Fibroblast of peridontal ligament (primary cell): ENCODE measurements at regions not wholly inside any gene's neighbourhood (a gene's known extent, or its start where the extent isn't known, plus 50 kb on each side); places are given as distances from the start of the nearest gene placed in this dataset.
A peak's percentile ranks its signal among the peaks of the same experiment; 100 is the strongest.
"Not testable (repeated sequence)": the region's sequence is repeated elsewhere in the genome, so short reads cannot be mapped to it uniquely, and the experiment has no call there.

Experiments
- DNase-seq: peaks from one replicate; pipeline ENCODE4 v3.0.0-alpha.2; 2010; ENCODE audit errors: extremely low read depth

DNA sequence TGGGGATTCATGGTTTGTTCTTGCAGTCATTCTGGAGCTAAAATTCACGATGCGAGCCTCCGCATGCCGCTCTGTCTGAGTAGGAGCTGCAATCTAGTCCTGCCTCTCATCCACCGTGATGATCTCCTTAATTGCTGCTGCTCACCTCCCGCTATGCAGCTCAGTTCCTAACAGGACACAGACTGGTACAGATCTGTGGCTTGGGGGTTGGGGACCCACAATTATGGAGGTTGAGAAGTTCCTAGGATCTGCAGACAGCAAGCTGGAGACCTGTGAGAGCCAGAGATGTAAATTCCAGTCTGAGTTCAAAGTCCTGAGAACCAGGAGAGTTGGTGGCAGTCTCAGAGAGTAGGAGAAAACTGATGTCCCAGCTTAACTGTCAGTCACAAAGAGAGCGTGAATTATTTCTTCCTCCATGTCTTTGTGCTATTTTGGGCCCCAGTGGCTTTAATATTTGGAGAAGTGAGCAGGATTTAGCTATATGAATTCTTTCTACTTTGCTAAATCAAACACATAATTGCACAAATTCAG is 378.7 kb upstream of the MAN1A1 start:
- no peak for DNase-seq

DNA sequence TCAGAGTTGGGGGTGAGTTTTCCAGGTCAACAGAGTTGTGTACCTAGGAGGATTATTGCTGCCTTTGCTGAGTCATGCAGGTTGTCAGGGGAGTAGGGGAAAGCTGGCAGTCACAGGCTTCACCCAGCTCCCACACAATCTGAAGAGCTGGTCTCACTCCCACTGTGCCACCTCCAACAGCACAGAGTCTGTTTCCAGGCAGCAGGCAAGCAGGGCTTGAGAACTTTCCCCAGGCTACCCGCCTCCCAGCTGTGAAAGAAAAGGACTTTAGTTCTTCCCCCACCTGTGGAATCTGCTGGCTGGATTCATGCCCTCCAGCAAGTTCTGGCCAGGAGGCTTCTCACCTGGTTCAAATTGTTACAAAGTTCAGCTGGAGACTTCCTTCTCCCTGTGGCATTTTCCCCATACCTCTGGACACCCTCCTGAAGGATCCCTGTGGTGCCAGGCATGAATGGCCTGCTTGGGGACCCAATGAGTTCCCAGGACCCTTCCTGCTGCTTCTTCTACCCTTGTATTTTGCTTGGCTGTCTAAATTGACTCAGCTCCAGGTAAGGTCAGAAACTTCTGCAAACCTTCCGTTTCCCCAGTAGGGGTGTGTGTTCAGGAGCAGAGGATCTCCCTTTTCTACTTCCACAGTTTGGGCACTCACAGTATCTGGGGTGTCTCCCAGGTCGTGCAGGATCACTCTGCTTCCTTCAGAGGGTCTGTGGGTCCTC is 378.1 kb upstream of the MAN1A1 start:
- DNase-seq: no peak

- DNase-seq: not testable (repeated sequence)
Measured at GRCh38 chr6:119726912-119727311, 377.4 kb upstream of the MAN1A1 start.

DNA sequence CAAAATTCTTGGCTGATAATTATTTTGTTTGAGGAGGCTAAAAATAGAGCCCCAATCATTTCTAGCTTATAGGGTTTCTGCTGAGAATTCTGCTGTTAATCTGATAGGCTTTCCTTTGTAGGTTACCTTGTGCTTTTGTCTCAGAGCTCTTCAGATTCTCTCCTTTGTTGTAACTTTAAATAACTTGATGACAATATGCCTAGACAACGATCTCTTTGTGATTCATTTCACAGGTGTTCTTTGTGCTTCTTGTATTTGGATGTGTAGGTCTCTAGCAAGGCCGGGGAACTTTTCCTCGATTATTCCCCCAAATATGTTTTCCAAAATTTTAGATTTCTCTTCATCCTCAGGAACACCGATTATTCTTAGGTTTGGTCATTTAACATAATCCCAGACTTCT is 376.5 kb upstream of the MAN1A1 start:
- DNase-seq: no peak

GRCh38 chr6:119720160-119720559 is 370.6 kb upstream of the MAN1A1 start:
- DNase-seq: peak; percentile 17

DNA sequence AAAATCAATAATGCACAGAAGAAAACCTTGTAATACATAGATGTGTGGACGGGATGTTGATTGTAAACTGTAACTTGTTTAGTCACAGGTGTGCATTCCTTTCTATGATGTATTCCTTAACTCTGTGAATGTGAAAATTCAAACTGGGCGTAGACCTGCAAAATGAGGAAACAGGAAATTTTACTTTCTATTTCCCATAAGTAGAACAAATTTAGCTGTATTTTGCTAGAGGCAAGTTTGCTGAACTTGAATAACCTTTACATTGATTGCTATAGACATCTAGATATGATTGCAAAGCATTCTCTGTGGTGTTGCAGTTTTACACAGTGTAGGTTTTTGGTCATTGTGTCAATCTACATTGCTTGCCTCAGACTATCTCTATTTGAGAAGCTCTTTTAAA is 368.4 kb upstream of the MAN1A1 start:
- DNase-seq: no peak

- DNase-seq: no peak
Measured at GRCh38 chr6:119716668-119717270, 367.2 kb upstream of the MAN1A1 start.

DNA sequence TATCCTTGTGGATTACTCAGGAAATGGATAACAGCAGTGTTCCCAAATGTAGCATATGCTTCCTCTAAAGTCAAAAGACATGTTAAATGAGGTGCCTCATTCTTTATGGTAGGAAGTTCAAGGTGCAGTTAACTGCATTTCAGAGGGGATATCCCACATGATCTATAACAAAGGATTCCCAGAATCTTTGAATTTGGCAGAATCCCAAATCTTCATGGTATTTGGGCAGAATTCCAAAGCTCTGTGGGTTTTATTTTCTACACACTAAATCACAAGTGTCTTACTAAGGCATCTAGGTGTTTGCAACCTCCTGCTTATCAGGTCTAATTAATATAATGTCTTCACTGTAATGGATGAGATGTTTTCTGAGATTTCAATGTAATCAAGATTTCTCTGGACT is 364.3 kb upstream of the MAN1A1 start:
- DNase-seq: no peak

DNA sequence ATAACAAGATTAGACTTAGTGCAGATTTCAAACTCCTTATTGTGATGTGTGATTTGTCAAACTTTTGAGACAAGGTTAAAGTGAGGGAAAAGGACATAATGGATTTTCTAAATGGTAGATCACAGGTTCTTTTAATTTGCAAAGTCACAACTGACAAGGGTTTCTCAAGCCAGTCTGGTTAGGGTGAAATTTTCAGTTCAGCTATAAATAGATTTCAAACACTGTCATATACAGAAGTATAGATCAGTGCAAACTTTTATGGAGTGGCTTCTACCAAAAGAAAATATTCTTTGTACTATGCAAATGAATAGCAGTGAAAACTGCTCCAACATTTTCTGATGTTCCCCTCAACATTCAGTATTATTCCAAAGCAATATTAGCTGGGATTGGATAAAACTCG is 337.1 kb upstream of the MAN1A1 start:
- no peak for DNase-seq

GRCh38 chr6:119686240-119686639 is 336.7 kb upstream of the MAN1A1 start:
- DNase-seq: no peak

DNA sequence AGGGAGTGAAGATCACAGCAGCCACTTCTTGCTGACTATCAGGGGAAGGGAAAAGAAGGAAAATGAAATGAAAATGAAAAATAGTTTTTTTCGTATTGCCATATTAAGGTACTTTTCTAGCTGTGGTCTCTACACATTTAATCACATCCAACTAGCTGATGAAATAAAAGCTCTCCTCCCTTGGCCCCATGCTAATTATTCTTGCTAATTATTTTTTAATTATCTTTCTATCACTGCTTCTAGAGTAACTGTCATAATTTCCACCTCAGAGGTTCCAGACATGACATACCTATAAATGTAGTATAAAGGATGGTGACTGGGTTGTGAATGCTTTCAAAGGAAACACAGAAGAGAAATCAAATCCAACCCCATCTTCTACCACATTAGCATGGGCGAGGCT is 334.1 kb upstream of the MAN1A1 start:
- no peak for DNase-seq

DNA sequence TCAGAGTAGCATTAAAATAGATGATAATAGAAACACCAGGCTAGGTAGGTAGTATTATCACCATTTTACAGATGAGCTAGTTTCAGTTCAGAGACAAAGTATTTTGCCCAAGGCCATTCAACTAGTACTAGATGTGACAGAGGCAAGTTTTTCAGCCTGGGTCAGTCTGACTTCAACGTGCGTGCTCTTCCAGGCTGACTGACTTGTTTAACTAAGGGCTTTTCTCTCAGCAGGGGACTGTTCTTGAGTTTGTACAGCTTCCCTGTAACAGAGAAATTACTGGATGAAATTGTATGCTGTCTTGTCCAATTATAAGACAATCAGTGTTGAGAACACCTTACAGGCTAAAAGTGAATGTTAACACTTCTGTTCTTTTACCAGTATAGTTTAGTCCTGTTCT is 333.5 kb upstream of the MAN1A1 start:
- no peak for DNase-seq

DNA sequence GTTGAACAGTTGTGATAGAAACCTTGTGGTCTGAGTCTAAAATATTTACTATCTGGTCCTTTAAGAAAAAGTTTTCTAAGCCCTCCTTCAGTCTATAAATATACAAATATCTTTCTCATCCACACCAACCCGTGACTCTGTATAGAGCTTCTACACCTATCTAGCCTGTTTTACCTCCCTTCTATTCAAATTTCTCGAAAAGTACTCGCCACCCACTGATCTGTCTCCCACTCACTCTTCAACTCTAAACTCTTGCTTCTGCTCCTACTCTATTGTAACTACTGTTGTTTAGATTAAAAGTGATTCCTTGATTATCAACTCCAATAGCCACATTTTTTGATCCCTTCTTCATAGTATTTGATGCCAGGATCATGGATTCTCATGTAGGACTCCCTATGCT is 329.4 kb upstream of the MAN1A1 start:
- no peak for DNase-seq

DNA sequence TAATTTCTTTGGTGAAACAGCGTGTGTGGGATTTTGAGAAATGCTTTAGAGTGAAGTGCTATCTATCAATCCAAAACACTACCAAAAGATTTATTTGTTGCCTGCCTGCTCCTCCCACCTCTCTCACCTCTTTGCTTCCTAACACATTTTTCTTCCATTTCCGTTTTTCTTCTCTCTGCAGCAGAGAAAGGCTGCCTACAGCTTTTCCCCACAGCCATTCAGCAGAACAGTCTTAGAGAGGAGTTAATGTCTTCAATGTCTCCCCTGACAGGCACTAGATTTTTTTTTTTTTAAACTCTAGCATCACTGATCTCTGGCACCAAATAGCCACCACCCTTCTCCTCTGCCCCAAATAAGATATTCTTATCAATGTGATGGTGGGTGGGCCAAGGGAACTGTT is 327.8 kb upstream of the MAN1A1 start:
- no peak for DNase-seq

DNA sequence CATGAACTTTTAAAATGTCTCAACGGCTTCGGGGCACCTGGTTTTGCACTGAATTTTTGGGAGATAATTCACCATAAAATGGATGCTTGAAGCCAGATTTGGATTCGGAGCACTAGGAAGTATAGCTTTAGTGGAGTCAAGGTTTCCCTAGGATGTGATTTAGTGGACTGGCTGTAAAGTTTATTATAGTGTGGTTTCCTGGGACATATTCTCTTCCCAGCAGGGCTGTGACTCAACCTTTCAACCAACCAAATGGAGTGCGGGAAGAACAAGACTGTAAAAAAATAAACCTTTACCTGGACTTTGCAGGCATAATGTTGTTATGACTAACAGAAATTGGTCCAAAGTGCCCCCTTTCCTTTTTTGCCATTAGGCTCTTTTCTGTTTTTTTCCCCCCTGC is 327.4 kb upstream of the MAN1A1 start:
- peak; percentile 38 for DNase-seq

GRCh38 chr6:119676230-119676629 is 326.7 kb upstream of the MAN1A1 start:
- DNase-seq: peak; percentile 22

DNA sequence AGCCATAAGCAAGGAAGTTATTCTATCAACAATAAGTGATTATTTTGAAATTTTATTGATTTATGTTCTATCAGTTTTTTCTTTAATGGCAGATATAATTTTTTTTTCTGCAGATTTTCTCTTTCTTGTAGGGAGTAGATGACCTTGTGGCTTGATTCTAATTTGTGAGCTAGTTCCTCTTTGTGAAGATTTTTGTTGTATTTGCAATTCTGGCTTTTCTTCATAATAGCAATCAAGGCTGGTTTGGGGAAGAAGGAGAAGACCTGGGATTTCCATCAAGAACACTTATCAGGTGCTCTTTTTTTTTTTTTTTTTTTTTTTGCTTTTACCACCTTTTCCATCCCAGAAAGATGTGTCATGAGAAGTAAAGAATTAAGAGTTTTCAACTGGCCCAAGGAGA is 324.2 kb upstream of the MAN1A1 start:
- DNase-seq: no peak

DNA sequence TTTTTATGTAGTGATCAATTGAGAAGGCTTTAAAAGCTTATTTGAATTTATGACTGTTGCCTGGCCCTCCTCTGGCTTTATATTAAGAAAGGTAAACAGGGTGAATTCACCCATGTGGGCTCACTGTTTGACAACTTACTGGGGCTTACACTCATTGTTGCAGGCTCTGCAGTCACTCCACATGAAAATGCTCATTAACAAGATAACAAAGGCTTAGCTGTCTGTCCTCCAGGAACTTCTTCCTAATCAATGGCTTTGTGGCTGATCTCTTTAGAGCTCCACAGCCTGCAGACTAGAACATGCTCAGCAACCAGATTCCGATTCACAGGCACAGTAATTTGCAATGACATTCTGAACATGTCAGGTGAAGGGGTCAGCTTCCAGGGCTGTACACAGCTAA is 323.2 kb upstream of the MAN1A1 start:
- no peak for DNase-seq

- DNase-seq: no peak
Measured at GRCh38 chr6:119671105-119671504, 321.5 kb upstream of the MAN1A1 start.

DNA sequence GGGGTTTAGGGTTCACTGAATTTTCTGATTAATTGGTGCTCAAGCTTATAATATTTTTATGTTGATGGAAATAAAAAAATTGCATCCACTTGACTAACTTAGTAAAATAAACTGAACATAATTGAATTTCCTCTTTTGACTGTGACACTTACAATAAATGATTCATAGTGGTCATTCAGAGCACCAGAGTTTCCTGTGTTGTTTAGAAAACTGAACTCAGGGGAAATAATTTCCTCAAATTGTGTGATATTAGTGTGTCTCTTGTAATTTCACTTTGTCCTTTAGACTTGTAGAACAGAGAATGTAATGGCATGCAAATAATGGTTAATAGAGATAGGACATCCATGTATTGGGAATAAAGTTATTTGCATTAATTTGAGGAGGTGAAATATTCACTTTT is 319.7 kb upstream of the MAN1A1 start:
- peak; percentile 13 for DNase-seq

GRCh38 chr6:119665432-119665831 is 315.9 kb upstream of the MAN1A1 start:
- DNase-seq: not testable (repeated sequence)

- no peak for DNase-seq
Measured at GRCh38 chr6:119661628-119662027, 312.1 kb upstream of the MAN1A1 start.

DNA sequence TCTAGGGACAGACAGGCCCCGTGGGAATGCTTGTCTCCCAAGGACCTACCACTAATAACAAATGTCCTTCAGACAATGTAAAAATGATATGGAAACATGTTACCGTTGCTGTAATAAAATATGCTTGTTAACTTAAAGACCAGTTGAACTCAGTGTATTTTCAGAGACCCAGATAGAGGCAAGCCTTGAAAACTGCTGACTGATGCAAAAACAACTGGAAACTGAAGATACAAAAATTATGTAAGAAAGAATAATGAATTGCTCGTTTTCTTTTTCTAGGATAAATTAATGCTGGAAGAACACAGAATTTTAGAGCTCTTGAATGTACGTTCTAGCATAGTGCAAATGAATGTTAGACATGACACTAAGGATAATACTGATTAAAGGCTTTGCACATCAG is 311.5 kb upstream of the MAN1A1 start:
- no peak for DNase-seq

DNA sequence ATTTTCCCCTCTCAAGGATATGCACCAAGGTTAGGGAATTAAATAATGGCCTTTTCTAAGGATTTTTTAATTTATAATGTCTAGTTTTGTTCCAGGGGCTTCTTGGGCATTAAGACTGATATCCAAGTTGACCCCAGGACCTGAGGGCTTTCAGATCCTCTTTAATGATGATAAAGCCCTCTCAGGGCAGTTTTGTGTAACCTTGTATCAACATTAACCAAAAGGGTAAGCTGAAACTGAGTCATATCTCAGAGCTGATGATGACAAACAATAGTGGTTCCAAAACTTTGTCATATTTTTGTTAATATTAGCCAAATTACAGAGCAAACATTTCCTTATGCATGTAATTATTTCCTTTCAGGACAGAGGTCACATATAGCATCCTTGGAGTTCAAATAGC is 309.4 kb upstream of the MAN1A1 start:
- no peak for DNase-seq
